OCI-LY7 (cell line): ENCODE measurements at regions not wholly inside any gene's neighbourhood (a gene's known extent, or its start where the extent isn't known, plus 50 kb on each side); places are given as distances from the start of the nearest gene placed in this dataset.

Source experiments
- EZH2phosphoT487 ChIP-seq: fragments of 200-600 bp; sonication (generic); IDR thresholded peaks from 2 replicates; pipeline ENCODE4 v1.6.1; 2018; ENCODE audit warnings: low read depth, borderline replicate concordance, mild to moderate bottlenecking, mixed run types, antibody characterized with exemption, low read length, moderate library complexity, mixed read lengths
- TF ChIP-seq, protein P1 (sequence below): fragments of 200-600 bp; sonication (generic); conservative IDR thresholded peaks from 2 replicates; pipeline ENCODE4 v1.5.1; 2014; ENCODE audit warnings: mild to moderate bottlenecking, antibody characterized with exemption, low read length, moderate library complexity, mixed read lengths

DNA sequence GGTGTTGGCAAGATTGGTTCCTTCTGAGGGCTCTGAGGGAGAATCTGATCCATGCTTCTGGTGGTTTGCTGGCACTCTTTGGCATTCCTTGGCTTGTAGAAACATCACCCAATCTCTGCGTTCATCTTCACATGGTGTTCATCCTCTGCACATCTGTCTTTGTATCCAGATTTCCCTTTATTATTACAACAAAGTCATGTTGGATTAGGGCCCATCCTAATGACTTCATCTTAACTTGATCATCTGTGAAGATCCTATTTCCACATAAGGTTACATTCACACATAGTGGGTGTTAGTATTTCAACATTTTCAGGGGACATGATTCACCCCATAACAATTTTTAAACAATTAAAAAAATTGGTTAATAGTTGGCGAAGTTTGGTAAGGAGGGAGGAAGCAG, 177.4 kb upstream of the CWC22 start:
- TF ChIP-seq, protein P1, sequence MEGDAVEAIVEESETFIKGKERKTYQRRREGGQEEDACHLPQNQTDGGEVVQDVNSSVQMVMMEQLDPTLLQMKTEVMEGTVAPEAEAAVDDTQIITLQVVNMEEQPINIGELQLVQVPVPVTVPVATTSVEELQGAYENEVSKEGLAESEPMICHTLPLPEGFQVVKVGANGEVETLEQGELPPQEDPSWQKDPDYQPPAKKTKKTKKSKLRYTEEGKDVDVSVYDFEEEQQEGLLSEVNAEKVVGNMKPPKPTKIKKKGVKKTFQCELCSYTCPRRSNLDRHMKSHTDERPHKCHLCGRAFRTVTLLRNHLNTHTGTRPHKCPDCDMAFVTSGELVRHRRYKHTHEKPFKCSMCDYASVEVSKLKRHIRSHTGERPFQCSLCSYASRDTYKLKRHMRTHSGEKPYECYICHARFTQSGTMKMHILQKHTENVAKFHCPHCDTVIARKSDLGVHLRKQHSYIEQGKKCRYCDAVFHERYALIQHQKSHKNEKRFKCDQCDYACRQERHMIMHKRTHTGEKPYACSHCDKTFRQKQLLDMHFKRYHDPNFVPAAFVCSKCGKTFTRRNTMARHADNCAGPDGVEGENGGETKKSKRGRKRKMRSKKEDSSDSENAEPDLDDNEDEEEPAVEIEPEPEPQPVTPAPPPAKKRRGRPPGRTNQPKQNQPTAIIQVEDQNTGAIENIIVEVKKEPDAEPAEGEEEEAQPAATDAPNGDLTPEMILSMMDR: no peak
- no peak for TF ChIP-seq EZH2phosphoT487
